ENCODE measurements at regions not wholly inside any gene's neighbourhood (a gene's known extent, or its start where the extent isn't known, plus 50 kb on each side); places are given as distances from the start of the nearest gene placed in this dataset.
"Not testable (repeated sequence)": the region's sequence is repeated elsewhere in the genome, so short reads cannot be mapped to it uniquely, and the experiment has no call there.

- H3K4me3 ChIP-seq (ENCODE audit: low read depth, low read length) = no peak overlapping the region
- POLR2A ChIA-PET = no interaction called here
- TF ChIP-seq, protein P1, sequence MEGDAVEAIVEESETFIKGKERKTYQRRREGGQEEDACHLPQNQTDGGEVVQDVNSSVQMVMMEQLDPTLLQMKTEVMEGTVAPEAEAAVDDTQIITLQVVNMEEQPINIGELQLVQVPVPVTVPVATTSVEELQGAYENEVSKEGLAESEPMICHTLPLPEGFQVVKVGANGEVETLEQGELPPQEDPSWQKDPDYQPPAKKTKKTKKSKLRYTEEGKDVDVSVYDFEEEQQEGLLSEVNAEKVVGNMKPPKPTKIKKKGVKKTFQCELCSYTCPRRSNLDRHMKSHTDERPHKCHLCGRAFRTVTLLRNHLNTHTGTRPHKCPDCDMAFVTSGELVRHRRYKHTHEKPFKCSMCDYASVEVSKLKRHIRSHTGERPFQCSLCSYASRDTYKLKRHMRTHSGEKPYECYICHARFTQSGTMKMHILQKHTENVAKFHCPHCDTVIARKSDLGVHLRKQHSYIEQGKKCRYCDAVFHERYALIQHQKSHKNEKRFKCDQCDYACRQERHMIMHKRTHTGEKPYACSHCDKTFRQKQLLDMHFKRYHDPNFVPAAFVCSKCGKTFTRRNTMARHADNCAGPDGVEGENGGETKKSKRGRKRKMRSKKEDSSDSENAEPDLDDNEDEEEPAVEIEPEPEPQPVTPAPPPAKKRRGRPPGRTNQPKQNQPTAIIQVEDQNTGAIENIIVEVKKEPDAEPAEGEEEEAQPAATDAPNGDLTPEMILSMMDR (IDR thresholded peaks at IDR 0.05; ENCODE audit: insufficient read depth, low read length, missing control alignments) = no peak
- CTCF ChIA-PET = no interaction called here
- DNase-seq (ENCODE audit: low read depth, low spot score) = no peak
These were observed 262.8 kb upstream of the TBL1XR1 start for GRCh38 chr3:177460047-177460446.

DNA sequence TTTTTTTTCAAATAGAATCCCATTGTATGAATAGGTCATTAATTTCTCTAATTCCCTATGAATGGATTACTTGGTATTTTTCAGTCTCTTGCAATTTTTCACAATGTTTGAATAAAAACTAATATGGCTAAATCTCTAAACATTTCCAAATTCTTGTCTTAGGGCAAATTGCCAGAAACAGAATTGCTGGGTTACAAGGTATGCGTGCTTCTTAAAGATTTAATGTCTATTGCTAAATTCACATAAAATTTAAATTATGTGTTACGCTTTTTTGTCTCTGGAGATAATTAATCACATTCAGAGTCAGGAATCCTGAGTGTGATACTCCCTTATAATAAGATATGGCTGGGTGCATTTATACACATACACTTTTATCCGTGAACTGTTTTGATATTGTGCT lies 264.5 kb upstream of the TBL1XR1 start:
- DNase-seq (ENCODE audit: low read depth, low spot score) = no peak
- TF ChIP-seq, protein P1 (IDR thresholded peaks at IDR 0.05; ENCODE audit: insufficient read depth, low read length, missing control alignments) = no peak
- ChIA-PET CTCF (interaction anchor here (0.9 kb wide), 2 partner anchors 409 to 923 kb away, joined by 3 read pairs; no protein-coding TSS in a partner anchor), POLR2A (no interaction called here)
- no peak overlapping the region for H3K4me3 ChIP-seq (ENCODE audit: low read depth, low read length)

DNA sequence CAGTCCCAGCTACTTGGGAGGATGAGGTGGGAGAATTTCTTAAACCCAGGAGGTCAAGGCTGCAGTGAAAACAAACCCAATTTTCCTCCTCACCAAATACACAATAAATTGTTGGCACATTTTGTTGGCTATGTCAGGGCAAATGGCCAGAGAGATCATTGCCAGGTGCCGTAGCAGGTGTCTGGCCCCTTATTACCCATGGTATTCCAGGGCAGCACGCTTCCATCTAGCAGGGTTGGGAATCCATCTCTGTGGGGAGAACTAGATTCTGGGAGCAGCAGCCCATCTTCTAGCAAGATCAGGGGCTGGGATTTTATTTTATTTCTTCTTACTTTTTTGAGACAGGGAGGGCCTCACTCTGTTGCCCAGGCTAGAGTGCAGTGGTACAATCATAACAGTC lies 266.1 kb upstream of the TBL1XR1 start:
- CTCF ChIA-PET; DNase-seq (ENCODE audit: low read depth, low spot score); H3K4me3 ChIP-seq (ENCODE audit: low read depth, low read length): not testable (repeated sequence)
- POLR2A ChIA-PET = interaction anchor here (0.6 to 1.1 kb wide), 2 partner anchors 27 to 103 kb away, joined by 3 to 4 read pairs; no protein-coding TSS in a partner anchor

GRCh38 chr3:177463863-177464262 lies 266.6 kb upstream of the TBL1XR1 start:
- CTCF ChIA-PET = no interaction called here
- POLR2A ChIA-PET = interaction anchor here (0.6 to 1.1 kb wide), 3 partner anchors 28 to 864 kb away, joined by 3 to 4 read pairs (median 3); no protein-coding TSS in a partner anchor
- no peak for DNase-seq (ENCODE audit: low read depth, low spot score)
- TF ChIP-seq, protein P1 (IDR thresholded peaks at IDR 0.05; ENCODE audit: insufficient read depth, low read length, missing control alignments) = no peak
- H3K4me3 ChIP-seq (ENCODE audit: low read depth, low read length) = no peak overlapping the region

- ChIA-PET CTCF (no interaction called here), POLR2A (interaction anchor here (0.6 to 1.1 kb wide), 2 partner anchors 105 to 864 kb away, joined by 3 to 4 read pairs; no protein-coding TSS in a partner anchor)
- TF ChIP-seq, protein P1 (IDR thresholded peaks at IDR 0.05; ENCODE audit: insufficient read depth, low read length, missing control alignments) = no peak
- no peak for DNase-seq (ENCODE audit: low read depth, low spot score)
- no peak overlapping the region for H3K4me3 ChIP-seq (ENCODE audit: low read depth, low read length)
These were observed 267.3 kb upstream of the TBL1XR1 start for GRCh38 chr3:177464392-177465256.

DNA sequence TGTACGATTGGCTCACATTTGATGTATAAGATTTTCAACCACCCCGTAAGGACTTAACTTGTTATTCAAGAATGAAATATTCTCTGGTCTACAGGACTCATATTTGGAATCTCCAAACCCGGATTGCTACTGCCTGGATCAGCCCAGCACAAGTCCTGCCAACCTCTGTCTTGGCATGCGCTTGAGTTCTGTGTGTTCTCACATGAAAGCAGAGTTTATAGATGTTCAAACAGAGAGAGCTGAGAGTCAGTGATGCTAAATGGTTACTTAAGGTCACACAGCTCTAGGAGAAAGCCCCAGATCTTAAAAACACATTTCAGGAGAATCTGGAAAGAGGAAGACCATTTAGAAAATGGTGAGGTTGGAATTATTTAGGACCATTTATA lies 268.0 kb upstream of the TBL1XR1 start:
- TF ChIP-seq, protein P1 (IDR thresholded peaks at IDR 0.05; ENCODE audit: insufficient read depth, low read length, missing control alignments) = no peak
- DNase-seq (ENCODE audit: low read depth, low spot score) = no peak
- no peak overlapping the region for H3K4me3 ChIP-seq (ENCODE audit: low read depth, low read length)
- CTCF ChIA-PET = no interaction called here
- POLR2A ChIA-PET = no interaction called here

Data from AG04449 (cell line).